Naive thymus-derived CD4-positive, alpha-beta T cell (primary cell): ENCODE measurements at regions not wholly inside any gene's neighbourhood (a gene's known extent, or its start where the extent isn't known, plus 50 kb on each side); places are given as distances from the start of the nearest gene placed in this dataset.

Experiments used
- ATAC-seq: fragments of 150-1000 bp; cut with Tn5 transposase; 2 replicates; pipeline ENCODE4 v1.10.0; 2021; ENCODE audit warnings: mild to moderate bottlenecking, moderate library complexity
- CTCF ChIA-PET: fragments of 350-600 bp; sonication (Branson Sonifier 250); formaldehyde crosslinking; loops from one replicate; lab custom pipeline; 2021; ENCODE audit warnings: antibody characterized with exemption; lab: Charles Lee
- POLR2A ChIA-PET: fragments of 350-600 bp; sonication (Branson Sonifier 250); formaldehyde crosslinking; loops from one replicate; lab custom pipeline; 2021; ENCODE audit warnings: antibody characterized with exemption, inconsistent platforms; lab: Charles Lee
- DNase-seq, 9 donors: peaks; one replicate each; pipeline versions ENCODE4 v3.0.0 to v3.0.0-alpha.2; 2020 to 2022; ENCODE audit warnings: mixed read lengths in 1 of 9
- H3K27ac ChIP-seq: one replicate; pipeline ENCODE4 v1.7.0; 2013; ENCODE audit warnings: mild to moderate bottlenecking, low read depth, low read length, moderate library complexity
- H3K27me3 ChIP-seq, 2 donors: one replicate each; pipeline ENCODE4 v1.7.0; 2013; ENCODE audit warnings: low read length in 2 of 2, mild to moderate bottlenecking in 2 of 2, moderate library complexity in 2 of 2; ENCODE audit not compliant: control insufficient read depth in 2 of 2, insufficient read depth in 2 of 2
- H3K36me3 ChIP-seq, 3 experiments: 1 replicate in 2 of 3; 2 replicates in 1 of 3; pipeline ENCODE4 v1.7.0; 2013; ENCODE audit warnings: low read length in 3 of 3, mild to moderate bottlenecking in 3 of 3, moderate library complexity in 1 of 3; ENCODE audit not compliant: insufficient read depth in 3 of 3, control insufficient read depth in 2 of 3
- H3K4me1 ChIP-seq, 2 donors: one replicate each; pipeline ENCODE4 v1.7.0; 2013; ENCODE audit warnings: low read length in 2 of 2, mild to moderate bottlenecking in 2 of 2, moderate library complexity in 1 of 2; ENCODE audit not compliant: control insufficient read depth in 2 of 2, insufficient read depth in 2 of 2
- H3K4me3 ChIP-seq: 2 replicates; pipeline ENCODE4 v1.7.0; 2013; ENCODE audit warnings: mild to moderate bottlenecking, low read length
- H3K9me3 ChIP-seq, 3 experiments: 1 replicate in 2 of 3; 2 replicates in 1 of 3; pipeline ENCODE4 v1.7.0; 2013; ENCODE audit warnings: low read length in 3 of 3; ENCODE audit not compliant: control insufficient read depth in 2 of 3
- H3K27ac Mint-ChIP-seq, 9 donors: one replicate each; pipeline ENCODE4 v1.8.0; 2020 to 2022; ENCODE audit warnings: mixed read lengths in 9 of 9, mild to moderate bottlenecking in 8 of 9, moderate library complexity in 5 of 9, inconsistent platforms in 2 of 9
- H3K27me3 Mint-ChIP-seq, 5 donors: one replicate each; pipeline ENCODE4 v1.8.0; 2021 to 2022; ENCODE audit warnings: mixed read lengths in 5 of 5, mild to moderate bottlenecking in 1 of 5
- H3K36me3 Mint-ChIP-seq, 5 donors: one replicate each; pipeline ENCODE4 v1.8.0; 2020 to 2022; ENCODE audit warnings: mixed read lengths in 5 of 5, mild to moderate bottlenecking in 3 of 5, inconsistent platforms in 1 of 5
- H3K4me1 Mint-ChIP-seq, 7 donors: one replicate each; pipeline ENCODE4 v1.8.0; 2020 to 2022; ENCODE audit warnings: mixed read lengths in 7 of 7, mild to moderate bottlenecking in 3 of 7, inconsistent platforms in 1 of 7
- H3K4me3 Mint-ChIP-seq, 10 donors: one replicate each; pipeline ENCODE4 v1.8.0; 2020 to 2022; ENCODE audit warnings: mild to moderate bottlenecking in 10 of 10, mixed read lengths in 10 of 10, moderate library complexity in 6 of 10, inconsistent platforms in 2 of 10
- H3K9me3 Mint-ChIP-seq, 11 donors: one replicate each; pipeline ENCODE4 v1.8.0; 2020 to 2022; ENCODE audit warnings: mixed read lengths in 11 of 11, mild to moderate bottlenecking in 4 of 11, inconsistent platforms in 1 of 11, moderate library complexity in 1 of 11
- intact Hi-C, 2 donors: fragments of 100-400 bp; cut with micrococcal nuclease; formaldehyde crosslinking; loops; one replicate each; pipeline ENCODE4 v1.15.1; 2023

- H3K4me1 ChIP-seq: no peaks in the 10 kb centered on the region
- ATAC-seq (no peak), DNase-seq (no peak)
- H3K27ac ChIP-seq: no peak overlapping the region
- Mint-ChIP-seq H3K36me3 (no peaks in the 10 kb centered on the region), H3K9me3 (peaks cover 0 to 6% (median 2%) of the 10 kb centered on the region in 11 donors), H3K4me3 (no peak overlapping the region), H3K4me1 (no peaks in the 10 kb centered on the region), H3K27me3 (peaks cover 0 to 11% (median 5%) of the 10 kb centered on the region in 5 donors), H3K27ac (no peak overlapping the region)
- ChIA-PET CTCF (interaction anchor here (0.6 kb wide), 1 partner anchor 54 kb away, joined by 3 read pairs; no protein-coding TSS in a partner anchor), POLR2A (interaction anchor here (1.1 kb wide), 1 partner anchor 49 kb away, joined by 3 read pairs; no protein-coding TSS in a partner anchor)
- H3K4me3 ChIP-seq: no peak overlapping the region
- intact Hi-C loops: no loop called here
- H3K27me3 ChIP-seq: no peaks in the 10 kb centered on the region
- H3K9me3 ChIP-seq: no peaks in the 10 kb centered on the region
- H3K36me3 ChIP-seq: no peaks in the 10 kb centered on the region
These were observed 50.0 kb upstream of the INSIG1 start for GRCh38 chr7:155247479-155248365.
